K562 (cell line): ENCODE measurements at regions not wholly inside any gene's neighbourhood (a gene's known extent, or its start where the extent isn't known, plus 50 kb on each side); places are given as distances from the start of the nearest gene placed in this dataset.

Experiments
- ATAC-seq: fragments of 200-7000 bp; cut with Tn5 transposase; 3 replicates; pipeline ENCODE4 v1.9.1; 2020; ENCODE audit warnings: moderate library complexity
- BruUV-seq: library from RNA; stranded (reverse); fragments of 400-500 nt; replicated peaks from 2 replicates; lab custom pipeline; 2021; lab: Mats Ljungman, UMichigan
- CTCF ChIA-PET: fragments of 300-600 bp; formaldehyde crosslinking; extraction: SDS; loops from one replicate; lab custom pipeline; 2021; ENCODE audit warnings: low intra/inter-chr PET ratio; lab: Yijun Ruan, JAX
- POLR2A ChIA-PET: fragments of 300-600, 350-650 bp; sonication (Branson Sonifier 250); formaldehyde crosslinking; extraction: SDS; loops from one replicate; lab custom pipeline; 2021; ENCODE audit warnings: antibody characterized with exemption, inconsistent platforms; lab: Yijun Ruan, JAX
- DNase-seq, 4 experiments: peaks; one replicate each; pipeline versions ENCODE4 v3.0.0 to v3.0.0-alpha.2; 2011 to 2018; ENCODE audit warnings: low spot score in 3 of 4, mixed read lengths in 3 of 4; ENCODE audit errors: extremely low read depth in 1 of 4
- FAIRE-seq: peaks from 2 replicates; lab custom pipeline; 2011; peaks lifted over from hg19 to GRCh38; lab: Jason Lieb, UNC
- H2AFZ ChIP-seq: 2 replicates; pipeline ENCODE4 v1.6.0; 2011; ENCODE audit warnings: low read depth, low read length, control low read depth, inconsistent platforms
- H3K27ac ChIP-seq: fragments of 200-600 bp; 3 replicates; pipeline ENCODE4 v1.8.0; 2011; ENCODE audit warnings: low read depth, mild to moderate bottlenecking, control low read depth, inconsistent platforms, low read length, moderate library complexity, mixed read lengths; ENCODE audit errors: extremely low read depth
- H3K27me3 ChIP-seq, 2 experiments: fragments of 300-600 bp in 1 of 2; 2 replicates in 1 of 2; 3 replicates in 1 of 2; pipeline versions ENCODE4 v1.6.0 to v1.8.0; 2011; ENCODE audit warnings: inconsistent platforms in 2 of 2, low read length in 2 of 2, mild to moderate bottlenecking in 1 of 2, mixed read lengths in 1 of 2, moderate library complexity in 1 of 2; ENCODE audit not compliant: control insufficient read depth in 2 of 2, insufficient read depth in 2 of 2
- H3K36me3 ChIP-seq: fragments of 300-600 bp; 3 replicates; pipeline ENCODE4 v1.8.0; 2011; ENCODE audit warnings: mild to moderate bottlenecking, low read length, inconsistent platforms; ENCODE audit not compliant: control insufficient read depth, insufficient read depth
- H3K4me1 ChIP-seq, 2 experiments: fragments of 200-600 bp in 1 of 2; replicated peaks in 1 of 2; 2 replicates in 1 of 2; 3 replicates in 1 of 2; pipeline versions ENCODE4 v1.5.1 to v1.8.0; 2011; ENCODE audit warnings: inconsistent platforms in 2 of 2, low read length in 2 of 2, mild to moderate bottlenecking in 1 of 2, mixed read lengths in 1 of 2, moderate library complexity in 1 of 2; ENCODE audit not compliant: control insufficient read depth in 2 of 2, insufficient read depth in 2 of 2
- H3K4me2 ChIP-seq: 2 replicates; pipeline ENCODE4 v1.6.1; 2011; ENCODE audit warnings: low read length, control low read depth, inconsistent platforms, mixed read lengths; ENCODE audit not compliant: insufficient read depth
- H3K4me3 ChIP-seq: fragments of 200-600 bp; sonication (generic), shearing (Covaris generic); 2 replicates; pipeline ENCODE4 v1.5.1; 2016; ENCODE audit warnings: control low read depth, inconsistent platforms
- H3K79me2 ChIP-seq: fragments of 200-600 bp; 3 replicates; pipeline ENCODE4 v1.8.0; 2011; ENCODE audit warnings: low read length, inconsistent platforms; ENCODE audit not compliant: control insufficient read depth, insufficient read depth
- H3K9ac ChIP-seq, 2 experiments: 2 replicates each; pipeline versions ENCODE4 v1.6.0 to v1.6.1; 2011; ENCODE audit warnings: low read depth in 2 of 2, low read length in 2 of 2, control low read depth in 1 of 2, inconsistent platforms in 1 of 2, mild to moderate bottlenecking in 1 of 2, mixed read lengths in 1 of 2; ENCODE audit not compliant: insufficient read depth in 1 of 2
- H3K9me1 ChIP-seq: one replicate; pipeline ENCODE4 v1.6.0; 2011; ENCODE audit warnings: inconsistent platforms, mild to moderate bottlenecking, low read length, moderate library complexity; ENCODE audit not compliant: control insufficient read depth, insufficient read depth
- H3K9me3 ChIP-seq: replicated peaks from 2 replicates; pipeline ENCODE4 v1.5.1; 2011; ENCODE audit warnings: low read depth, low read length, inconsistent platforms; ENCODE audit not compliant: control insufficient read depth, insufficient read depth
- H4K20me1 ChIP-seq: replicated peaks from 2 replicates; pipeline ENCODE4 v1.6.1; 2011; ENCODE audit warnings: low read length, inconsistent platforms, mixed read lengths; ENCODE audit not compliant: control insufficient read depth, insufficient read depth
- ADNP ChIP-seq: fragments of 200-800 bp; sonication (Bioruptor generic); IDR thresholded peaks from 2 replicates; pipeline ENCODE4 v1.6.1; 2016; ENCODE audit warnings: missing genetic modification characterization, missing compliant biosample characterization
- CAMTA2 ChIP-seq: fragments of 250-450 bp; sonication (Bioruptor Pico); conservative IDR thresholded peaks from 2 replicates; pipeline ENCODE4 v1.5.1; 2022
- CBX1 ChIP-seq: sonication (generic); IDR thresholded peaks from 2 replicates; pipeline ENCODE4 v1.6.1; 2016; ENCODE audit warnings: antibody characterized with exemption, low read depth, mild to moderate bottlenecking
- CCNT2 ChIP-seq: IDR thresholded peaks from 2 replicates; pipeline ENCODE4 v1.6.1; 2011; ENCODE audit warnings: borderline replicate concordance, low read depth, mild to moderate bottlenecking, moderate library complexity, mixed read lengths, low read length; ENCODE audit not compliant: insufficient read length; ENCODE audit errors: extremely low read depth
- E2F8 ChIP-seq: fragments of 450-650 bp; IDR thresholded peaks from 2 replicates; pipeline ENCODE4 v1.7.1; 2018; ENCODE audit warnings: mild to moderate bottlenecking, low read depth; ENCODE audit not compliant: partially characterized antibody
- GTF2A2 ChIP-seq: IDR thresholded peaks from 2 replicates; pipeline ENCODE4 v1.6.1; 2016; ENCODE audit warnings: mild to moderate bottlenecking, missing genetic modification characterization, missing compliant biosample characterization
- HDAC3 ChIP-seq: fragments of 450-650 bp; IDR thresholded peaks from 2 replicates; pipeline ENCODE4 v1.6.1; 2018; ENCODE audit warnings: borderline replicate concordance, mild to moderate bottlenecking, moderate library complexity; ENCODE audit not compliant: partially characterized antibody
- HOMEZ ChIP-seq: fragments of 250-450 bp; sonication (Bioruptor Pico); IDR thresholded peaks from 2 replicates; pipeline ENCODE4 v1.4.0; 2020; ENCODE audit warnings: mild to moderate bottlenecking, moderate library complexity
- IRF2 ChIP-seq: sonication (generic); formaldehyde crosslinking; IDR thresholded peaks from 2 replicates; pipeline ENCODE4 v1.8.1; 2022; ENCODE audit warnings: mild to moderate bottlenecking, missing genetic modification reagents
- MTA1 ChIP-seq: fragments of 450-650 bp; IDR thresholded peaks from 2 replicates; pipeline ENCODE4 v1.6.1; 2017; ENCODE audit warnings: borderline replicate concordance
- RB1 ChIP-seq: fragments of 450-650 bp; IDR thresholded peaks from 2 replicates; pipeline ENCODE4 v1.6.1; 2017; ENCODE audit warnings: low read depth, mild to moderate bottlenecking
- TEAD4 ChIP-seq, 2 experiments: sonication (generic) in 1 of 2; formaldehyde crosslinking in 1 of 2; IDR thresholded peaks; 2 replicates each; pipeline versions ENCODE4 v1.6.1 to v1.8.0; 2012 to 2022; ENCODE audit warnings: borderline replicate concordance in 1 of 2, inconsistent platforms in 1 of 2, low read length in 1 of 2, mild to moderate bottlenecking in 1 of 2, missing genetic modification reagents in 1 of 2
- TRIM25 ChIP-seq: fragments of 450-650 bp; IDR thresholded peaks from 2 replicates; pipeline ENCODE4 v1.7.0; 2016; ENCODE audit warnings: borderline replicate concordance
- XRCC3 ChIP-seq: fragments of 450-650 bp; IDR thresholded peaks from 2 replicates; pipeline ENCODE4 v1.6.1; 2017; ENCODE audit warnings: mild to moderate bottlenecking, moderate library complexity
- ZKSCAN1 ChIP-seq: fragments of 150-350 bp; IDR thresholded peaks from 2 replicates; pipeline ENCODE4 v1.6.1; 2016; ENCODE audit warnings: low read depth, low read length
- ZNF695 ChIP-seq: fragments of 450-650 bp; formaldehyde crosslinking; IDR thresholded peaks from 2 replicates; pipeline ENCODE4 v1.4.0; 2020; ENCODE audit warnings: mild to moderate bottlenecking, moderate library complexity
- WGBS: fragments of 100-300 bp; shearing (Covaris generic); methylation state at CpG from one replicate; pipeline ENCODE4 v1.1.6; 2016; ENCODE audit warnings: low coverage, mixed read lengths; ENCODE audit not compliant: insufficient coverage; ENCODE audit errors: missing lambda C conversion rate; 5-methylcytosine and 5-hydroxymethylcytosine counted together
- in situ Hi-C: fragments of 300-500 bp; cut with MboI; formaldehyde crosslinking; loops from 4 replicates; pipeline ENCODE4 v1.15.0; 2018; ENCODE audit warnings: inconsistent platforms, mixed read lengths
- intact Hi-C: fragments of 100-400 bp; cut with micrococcal nuclease; formaldehyde crosslinking; loops from 2 replicates; pipeline ENCODE4 v1.14.2; 2022

GRCh38 chr2:19759880-19760279, 141.9 kb downstream of the TTC32 start:
- ATAC-seq: no peak
- no peak overlapping the region for H2AFZ ChIP-seq
- no TSS peak for BruUV-seq
- CTCF ChIA-PET: no interaction called here
- no peaks in the 10 kb centered on the region for H4K20me1 ChIP-seq
- no peak overlapping the region for H3K9ac ChIP-seq
- no peak overlapping the region for H3K4me3 ChIP-seq
- no peak for DNase-seq
- H3K79me2 ChIP-seq: no peaks in the 10 kb centered on the region
- no peaks in the 10 kb centered on the region for H3K9me3 ChIP-seq
- H3K4me2 ChIP-seq: no peak overlapping the region
- peaks cover 0 to 9% of the 10 kb centered on the region in 2 experiments; a peak in 3 of 5 replicates for H3K27me3 ChIP-seq
- peaks cover 0 to 4% of the 10 kb centered on the region in 2 experiments; a peak in 1 of 5 replicates for H3K4me1 ChIP-seq
- no peaks in the 10 kb centered on the region for H3K36me3 ChIP-seq
- POLR2A ChIA-PET: interaction anchor here (1.0 kb wide), 1 partner anchor 12 kb away, joined by 3 read pairs; no protein-coding TSS in a partner anchor
- no peak overlapping the region for H3K27ac ChIP-seq
- intact Hi-C loops (no loop called here), in situ Hi-C loops (no loop called here)
- WGBS: 14% methylated on average over 6 of the region's 6 CpGs
- no peaks in the 10 kb centered on the region for H3K9me1 ChIP-seq
- TF ChIP-seq ZKSCAN1 (no peak), IRF2 (no peak), GTF2A2 (no peak), E2F8 (no peak), TEAD4 (IDR thresholded peaks at IDR 0.05; ENCODE audit: low read length) (no peak), TEAD4 (CRISPR knock-in tag; IDR thresholded peaks at IDR 0.05; ENCODE audit: borderline replicate concordance) (no peak), HDAC3 (no peak), MTA1 (no peak), ADNP (tag) (no peak), RB1 (no peak), ZNF695 (CRISPR knock-in tag) (no peak), CAMTA2 (CRISPR knock-in tag) (no peak), TRIM25 (no peak), CBX1 (no peak), HOMEZ (CRISPR knock-in tag) (no peak), XRCC3 (no peak), CCNT2 (no peak)
- FAIRE-seq: no peak
